Effector memory CD4-positive, alpha-beta T cell (primary cell): ENCODE measurements at regions not wholly inside any gene's neighbourhood (a gene's known extent, or its start where the extent isn't known, plus 50 kb on each side); places are given as distances from the start of the nearest gene placed in this dataset.
"Not testable (repeated sequence)": the region's sequence is repeated elsewhere in the genome, so short reads cannot be mapped to it uniquely, and the experiment has no call there.

Source experiments
- DNase-seq, 3 donors: peaks; one replicate each; pipeline ENCODE4 v3.0.0-alpha.2; 2020
- H3K27ac ChIP-seq: 2 replicates; pipeline ENCODE4 v1.7.0; 2013; ENCODE audit warnings: mild to moderate bottlenecking, low read length, moderate library complexity; ENCODE audit not compliant: insufficient read depth, poor library complexity, severe bottlenecking
- H3K27me3 ChIP-seq: replicated peaks from 2 replicates; pipeline ENCODE4 v1.7.0; 2013; ENCODE audit warnings: mild to moderate bottlenecking, low read length; ENCODE audit not compliant: insufficient read depth, control insufficient read depth, poor library complexity, severe bottlenecking
- H3K36me3 ChIP-seq: 2 replicates; pipeline ENCODE4 v1.7.0; 2013; ENCODE audit warnings: mild to moderate bottlenecking, low read length, moderate library complexity; ENCODE audit not compliant: control insufficient read depth, insufficient read depth
- H3K4me1 ChIP-seq: 2 replicates; pipeline ENCODE4 v1.7.0; 2013; ENCODE audit warnings: low read length, mild to moderate bottlenecking; ENCODE audit not compliant: control insufficient read depth, insufficient read depth, poor library complexity, severe bottlenecking
- H3K4me3 ChIP-seq: 2 replicates; pipeline ENCODE4 v1.7.0; 2013; ENCODE audit warnings: low read length, low read depth, mild to moderate bottlenecking; ENCODE audit not compliant: insufficient read depth, poor library complexity, severe bottlenecking
- H3K9me3 ChIP-seq: 2 replicates; pipeline ENCODE4 v1.7.0; 2013; ENCODE audit warnings: mild to moderate bottlenecking, low read length, moderate library complexity; ENCODE audit not compliant: control insufficient read depth

DNA sequence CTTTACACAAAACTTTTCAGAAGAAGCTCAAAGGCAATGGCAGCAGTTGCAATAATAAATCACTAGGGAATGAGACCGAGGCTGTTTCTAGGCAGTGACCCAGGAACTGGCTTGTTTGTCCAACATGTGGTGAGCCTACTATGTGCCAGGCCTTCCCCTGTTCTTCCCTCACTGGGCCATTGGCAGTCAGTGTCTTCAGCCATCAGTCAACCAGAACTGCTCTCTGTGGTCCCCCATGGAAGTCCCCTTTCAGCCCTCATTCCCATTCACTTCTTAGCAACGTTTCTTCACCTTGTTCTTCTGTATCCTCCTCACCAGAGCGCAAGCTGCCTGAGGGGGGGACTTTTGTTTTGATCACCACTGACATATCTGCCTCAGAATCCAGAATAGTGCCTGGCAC, 274.1 kb downstream of the RRAGC start:
- H3K9me3 ChIP-seq: no peaks in the 10 kb centered on the region
- H3K27me3 ChIP-seq: no peaks in the 10 kb centered on the region
- H3K27ac ChIP-seq: no peak overlapping the region
- no peak for DNase-seq
- H3K36me3 ChIP-seq: no peaks in the 10 kb centered on the region
- H3K4me1 ChIP-seq: no peaks in the 10 kb centered on the region
- no peak overlapping the region for H3K4me3 ChIP-seq

DNA sequence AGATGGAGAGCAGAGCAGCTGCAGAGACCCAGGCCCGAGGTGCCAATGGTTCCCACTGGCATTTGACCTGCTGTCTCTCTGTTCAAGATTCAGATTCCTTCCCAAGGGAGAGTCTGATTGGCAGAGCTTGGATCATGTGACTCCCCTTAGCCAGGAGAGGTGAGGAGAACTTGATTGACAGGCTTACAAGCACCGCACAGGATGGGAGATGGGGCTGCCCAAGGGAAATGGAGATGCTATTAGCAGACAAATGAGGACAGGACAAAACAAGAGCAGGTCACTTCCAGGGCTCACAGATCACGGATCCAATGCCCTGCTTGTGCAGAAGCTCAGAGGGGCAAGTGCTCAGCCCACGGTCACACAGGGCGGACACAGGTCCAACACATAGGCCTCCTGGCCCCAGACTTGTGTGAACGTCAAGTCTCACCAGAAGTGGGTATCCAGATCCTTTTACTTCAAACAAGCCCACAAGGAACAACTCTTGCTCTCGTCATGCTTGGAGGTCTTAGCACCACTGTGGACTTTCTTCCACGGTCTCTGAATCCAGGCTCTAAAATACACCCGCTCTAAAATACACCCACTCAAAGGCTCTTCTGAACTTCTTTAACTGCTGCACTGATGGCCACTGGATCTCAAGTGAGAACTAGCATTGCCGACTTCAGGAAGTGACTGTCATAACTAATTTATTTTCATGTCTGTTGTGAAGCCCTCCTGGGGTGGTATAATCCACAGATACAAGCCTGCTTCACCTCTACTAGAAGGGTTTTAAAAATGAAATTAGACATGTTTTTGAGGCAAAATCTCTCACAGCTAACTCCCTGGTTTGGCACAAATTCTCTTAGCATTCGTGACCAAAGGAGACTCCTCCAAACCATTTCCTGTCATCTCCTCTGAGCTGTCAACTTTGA, 274.9 kb downstream of the RRAGC start:
- DNase-seq: no peak
- H3K36me3 ChIP-seq: no peaks in the 10 kb centered on the region

DNA sequence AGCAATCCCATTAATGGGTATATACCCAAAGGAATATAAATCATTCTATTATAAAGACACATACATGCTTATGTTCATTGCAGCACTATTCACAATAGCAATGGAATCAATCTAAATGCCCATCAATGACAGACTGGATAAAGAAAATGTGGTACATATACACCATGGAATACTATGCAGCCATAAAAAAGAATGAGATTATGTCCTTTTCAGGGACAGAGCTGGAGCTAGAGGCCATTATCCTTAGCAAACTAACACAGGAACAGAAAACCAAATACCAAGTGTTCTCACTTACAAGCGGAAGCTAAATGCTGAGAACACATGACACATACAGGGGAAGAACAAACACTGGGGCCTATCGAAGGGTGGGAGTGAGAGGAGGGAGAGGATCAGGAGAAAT, 276.3 kb downstream of the RRAGC start:
- not testable (repeated sequence) for H3K27me3 ChIP-seq, H3K9me3 ChIP-seq, DNase-seq, H3K4me1 ChIP-seq, H3K36me3 ChIP-seq, H3K4me3 ChIP-seq, H3K27ac ChIP-seq

More for the DNA sequence above, 274.9 kb downstream of the RRAGC start:
- no peak overlapping the region for H3K27ac ChIP-seq
- H3K9me3 ChIP-seq: no peaks in the 10 kb centered on the region
- no peak overlapping the region for H3K4me3 ChIP-seq
- no peaks in the 10 kb centered on the region for H3K4me1 ChIP-seq
- H3K27me3 ChIP-seq: no peaks in the 10 kb centered on the region

DNA sequence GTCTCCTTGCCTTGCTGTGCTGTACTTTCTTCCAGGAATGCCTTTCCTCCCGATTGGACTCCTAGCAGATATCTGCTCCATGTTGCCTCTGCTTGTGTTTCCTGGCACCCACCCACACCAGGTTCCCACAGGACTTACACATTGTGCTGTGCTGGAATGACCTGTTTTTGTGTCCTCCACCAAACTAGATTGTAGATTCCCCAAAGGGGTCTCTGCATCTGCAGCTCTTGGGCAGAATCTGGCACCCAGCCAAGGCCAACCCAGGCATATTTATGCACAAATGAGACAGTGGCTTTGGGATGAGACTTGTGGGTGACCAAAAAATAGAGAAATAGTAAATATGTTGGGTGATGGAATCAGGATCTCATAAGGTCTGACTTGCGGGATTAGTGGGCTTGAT, 278.2 kb downstream of the RRAGC start:
- Histone ChIP-seq H3K4me1 (peaks cover 3% of the 10 kb centered on the region), H3K27me3 (peaks cover 17% of the 10 kb centered on the region), H3K27ac (no peak overlapping the region), H3K9me3 (no peaks in the 10 kb centered on the region), H3K4me3 (no peak overlapping the region), H3K36me3 (no peaks in the 10 kb centered on the region)
- DNase-seq: no peak

DNA sequence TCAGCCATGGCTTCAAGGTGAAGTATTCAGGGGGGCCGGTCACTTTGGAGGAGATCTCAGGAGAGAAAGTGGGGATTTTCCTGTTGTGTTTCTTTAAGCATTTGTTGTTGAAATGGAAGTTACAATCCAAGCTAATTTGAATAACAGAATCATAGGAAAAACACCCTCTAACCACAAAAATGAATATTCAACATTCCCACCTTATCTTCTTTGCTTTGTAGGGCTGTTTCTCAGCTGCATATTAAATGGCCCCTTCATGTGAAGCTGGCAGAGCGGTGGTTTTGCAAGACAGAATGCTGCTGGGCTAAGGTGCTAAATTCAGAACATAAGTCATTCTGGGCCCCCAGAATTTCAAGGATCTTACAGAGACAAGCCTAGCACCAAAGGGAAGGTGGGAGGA, 279.0 kb downstream of the RRAGC start:
- no peak for DNase-seq
- Histone ChIP-seq H3K27ac (no peak overlapping the region), H3K36me3 (no peaks in the 10 kb centered on the region), H3K4me1 (peaks cover 3% of the 10 kb centered on the region), H3K4me3 (no peak overlapping the region), H3K27me3 (peaks cover 17% of the 10 kb centered on the region), H3K9me3 (no peaks in the 10 kb centered on the region)

DNA sequence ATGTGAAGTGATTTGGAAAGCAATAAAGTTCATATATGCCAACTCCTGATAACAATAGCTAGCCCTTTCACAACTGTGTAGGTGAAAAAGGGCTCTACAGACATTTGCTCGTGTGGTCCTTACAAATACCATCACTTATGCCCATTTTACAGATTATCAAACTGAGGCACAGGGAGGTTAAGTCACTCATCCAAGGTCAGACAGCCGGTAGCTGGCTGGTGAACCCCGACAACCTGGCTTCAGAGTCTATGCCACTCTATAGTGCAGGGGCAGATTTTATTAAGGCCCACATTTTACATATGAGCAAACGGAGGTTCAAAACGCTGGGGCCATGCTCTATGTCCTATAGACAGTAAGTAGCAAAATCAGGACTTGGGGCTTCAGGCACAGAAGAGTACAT, 280.5 kb downstream of the RRAGC start:
- no peak overlapping the region for H3K4me3 ChIP-seq
- no peak overlapping the region for H3K27ac ChIP-seq
- H3K4me1 ChIP-seq: peaks cover 3% of the 10 kb centered on the region
- no peak for DNase-seq
- no peaks in the 10 kb centered on the region for H3K9me3 ChIP-seq
- H3K27me3 ChIP-seq: peaks cover 17% of the 10 kb centered on the region
- no peaks in the 10 kb centered on the region for H3K36me3 ChIP-seq

DNA sequence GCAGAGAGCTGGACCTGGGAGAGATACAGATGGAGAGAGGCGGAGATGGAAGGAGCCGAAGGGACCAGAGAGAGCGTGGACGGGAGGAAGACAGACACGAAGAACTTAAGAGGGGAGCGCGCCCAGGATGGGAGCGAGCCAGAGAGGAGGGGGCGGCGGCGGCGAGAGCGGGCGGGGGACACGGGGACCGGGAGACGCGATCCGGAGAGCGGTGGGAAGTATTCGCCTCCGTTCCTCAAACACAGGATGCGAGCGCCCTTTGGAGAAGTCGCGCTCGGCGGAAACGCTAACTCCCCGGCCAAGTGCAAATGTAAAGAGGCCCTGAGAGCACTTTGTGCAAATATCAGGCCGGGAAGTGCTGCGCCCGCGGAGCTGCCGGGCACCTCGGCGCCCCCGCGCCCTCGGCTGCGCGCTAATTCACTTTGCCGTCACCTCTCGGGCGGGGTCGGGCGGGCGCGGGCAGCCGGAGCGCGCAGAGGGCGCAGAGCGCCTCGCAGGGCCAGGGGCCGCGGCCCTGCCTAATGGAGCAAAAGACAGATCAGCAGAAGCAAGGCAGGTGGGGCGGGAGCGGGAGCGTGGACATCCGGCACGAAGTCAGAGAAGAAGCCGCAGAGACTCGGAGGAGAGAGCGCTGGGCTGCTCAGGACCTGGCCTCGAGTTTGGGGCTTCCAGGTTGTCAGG, 281.2 kb downstream of the RRAGC start:
- no peak overlapping the region for H3K4me3 ChIP-seq
- DNase-seq: no peak
- H3K27me3 ChIP-seq: peaks cover 17% of the 10 kb centered on the region
- H3K36me3 ChIP-seq: no peaks in the 10 kb centered on the region
- H3K4me1 ChIP-seq: peaks cover 3% of the 10 kb centered on the region
- H3K9me3 ChIP-seq: no peaks in the 10 kb centered on the region
- H3K27ac ChIP-seq: no peak overlapping the region

DNA sequence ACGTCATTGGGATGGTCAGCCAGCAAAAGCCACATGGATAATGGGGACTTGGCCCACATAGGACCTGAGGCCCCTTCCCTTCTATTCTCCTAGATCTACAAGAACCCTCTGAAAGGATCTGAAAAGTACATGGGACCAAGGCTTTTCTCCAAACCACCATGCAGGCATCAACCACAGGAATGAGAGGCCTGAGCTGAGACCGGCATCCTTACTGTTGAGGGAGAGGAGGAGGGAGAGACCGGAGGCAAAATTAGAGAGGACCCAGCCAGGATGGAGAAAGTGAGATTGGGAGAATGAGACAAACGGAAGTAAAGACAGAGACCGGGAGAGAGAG, 281.7 kb downstream of the RRAGC start:
- H3K4me1 ChIP-seq: peaks cover 3% of the 10 kb centered on the region
- H3K9me3 ChIP-seq: no peaks in the 10 kb centered on the region
- H3K4me3 ChIP-seq: no peak overlapping the region
- H3K27me3 ChIP-seq: peaks cover 17% of the 10 kb centered on the region
- no peak overlapping the region for H3K27ac ChIP-seq
- H3K36me3 ChIP-seq: no peaks in the 10 kb centered on the region
- DNase-seq: no peak

DNA sequence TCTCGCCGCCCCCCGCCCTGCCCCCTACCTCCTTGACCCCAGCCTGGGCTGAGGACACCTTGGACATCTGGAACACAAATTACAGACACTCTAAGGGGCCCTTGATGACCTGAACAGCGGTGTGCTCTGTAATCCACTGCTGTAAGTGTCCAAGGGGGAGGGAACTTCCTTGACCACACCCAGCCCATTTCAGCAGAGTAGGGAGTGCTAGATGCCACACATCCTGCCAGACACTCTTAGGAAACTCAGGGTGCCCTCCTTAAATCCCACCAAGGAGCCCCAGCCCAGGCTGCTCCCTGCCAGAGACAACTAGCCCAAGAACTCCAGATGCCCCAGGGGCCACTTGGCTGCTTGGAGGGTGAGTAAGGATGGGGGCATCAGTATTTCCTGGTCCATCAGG, 282.2 kb downstream of the RRAGC start:
- DNase-seq: no peak
- Histone ChIP-seq H3K4me3 (no peak overlapping the region), H3K27me3 (peaks cover 17% of the 10 kb centered on the region), H3K9me3 (no peaks in the 10 kb centered on the region), H3K36me3 (no peaks in the 10 kb centered on the region), H3K27ac (no peak overlapping the region), H3K4me1 (peaks cover 3% of the 10 kb centered on the region)

DNA sequence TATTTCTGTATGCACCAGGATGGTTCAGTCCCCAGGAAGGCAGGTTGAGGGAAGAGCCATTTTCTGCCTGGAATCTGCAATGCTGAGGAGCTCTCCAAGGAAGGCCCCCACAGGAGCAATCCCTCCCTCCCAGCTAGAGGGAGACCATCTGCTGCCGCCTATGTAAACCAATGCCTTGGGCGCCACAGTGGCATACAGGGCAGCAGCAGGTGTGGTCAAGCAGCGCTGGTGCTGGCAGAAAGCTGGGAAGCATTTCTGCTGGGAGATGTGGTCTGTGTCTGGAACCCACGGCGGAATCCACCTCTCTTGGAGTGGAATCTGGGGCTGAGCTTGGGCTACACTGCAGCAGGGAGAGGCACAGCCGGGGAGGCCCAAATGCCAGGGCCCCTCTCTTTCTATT, 283.3 kb downstream of the RRAGC start:
- DNase-seq: no peak
- Histone ChIP-seq H3K4me3 (no peak overlapping the region), H3K27me3 (peaks cover 20% of the 10 kb centered on the region), H3K27ac (no peak overlapping the region), H3K4me1 (peaks cover 3% of the 10 kb centered on the region), H3K9me3 (no peaks in the 10 kb centered on the region), H3K36me3 (no peaks in the 10 kb centered on the region)
